GM21786 (cell line): ENCODE measurements at regions not wholly inside any gene's neighbourhood (a gene's known extent, or its start where the extent isn't known, plus 50 kb on each side); places are given as distances from the start of the nearest gene placed in this dataset.
"Not testable (repeated sequence)": the region's sequence is repeated elsewhere in the genome, so short reads cannot be mapped to it uniquely, and the experiment has no call there.

Experiments used
- ATAC-seq: cut with Tn5 transposase; IDR thresholded peaks from one replicate; pipeline ENCODE4 v1.9.1; 2021; ENCODE audit not compliant: unreplicated experiment

DNA sequence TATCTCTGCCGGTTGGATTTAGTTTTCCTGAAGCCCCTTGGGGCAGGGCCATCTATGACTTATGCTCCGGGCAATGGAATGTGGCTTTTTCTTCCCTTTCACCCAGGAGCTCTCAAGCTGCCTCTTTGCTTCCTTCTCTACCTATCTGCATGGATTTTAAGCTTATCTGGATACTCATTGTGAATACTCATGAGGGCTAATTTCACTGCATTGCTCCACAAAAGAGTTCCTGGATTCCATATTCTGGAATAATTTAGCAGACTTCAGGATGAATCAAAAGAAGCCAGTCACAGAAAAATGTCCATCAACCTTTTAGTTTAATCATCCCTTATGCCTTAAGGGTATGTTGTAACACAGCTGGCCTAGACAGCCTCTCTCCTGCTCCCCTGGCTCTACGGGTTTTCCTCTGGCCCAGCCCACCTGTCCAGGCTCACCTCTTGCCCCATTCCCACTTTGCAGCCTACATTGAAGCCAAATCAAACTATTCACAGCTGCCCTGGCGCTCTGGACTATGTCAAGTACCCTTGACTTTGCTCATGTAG lies 122.8 kb upstream of the RMDN2 start:
- no peak for ATAC-seq

DNA sequence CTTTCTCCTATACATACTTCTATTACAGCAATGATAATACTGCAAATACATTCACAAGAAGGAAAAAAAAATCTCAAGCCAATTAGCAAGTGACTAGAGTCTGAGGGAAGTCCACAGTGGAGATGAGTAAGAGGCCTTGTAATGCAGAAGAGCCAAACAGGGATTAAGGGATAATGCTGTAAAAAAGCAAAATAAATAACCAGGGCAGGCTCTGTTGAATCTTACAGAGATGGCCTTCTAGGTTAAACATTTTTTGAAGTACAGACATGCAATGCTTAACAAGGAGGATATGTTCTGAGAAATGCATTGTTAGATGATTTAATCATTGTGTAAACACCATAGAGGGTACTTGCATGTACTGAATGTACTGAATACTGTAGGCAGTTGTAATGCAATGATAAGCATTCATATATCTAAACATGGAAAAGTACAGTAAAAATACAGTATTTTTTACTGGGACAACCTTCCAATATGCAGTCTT lies 122.1 kb upstream of the RMDN2 start:
- ATAC-seq: no peak

DNA sequence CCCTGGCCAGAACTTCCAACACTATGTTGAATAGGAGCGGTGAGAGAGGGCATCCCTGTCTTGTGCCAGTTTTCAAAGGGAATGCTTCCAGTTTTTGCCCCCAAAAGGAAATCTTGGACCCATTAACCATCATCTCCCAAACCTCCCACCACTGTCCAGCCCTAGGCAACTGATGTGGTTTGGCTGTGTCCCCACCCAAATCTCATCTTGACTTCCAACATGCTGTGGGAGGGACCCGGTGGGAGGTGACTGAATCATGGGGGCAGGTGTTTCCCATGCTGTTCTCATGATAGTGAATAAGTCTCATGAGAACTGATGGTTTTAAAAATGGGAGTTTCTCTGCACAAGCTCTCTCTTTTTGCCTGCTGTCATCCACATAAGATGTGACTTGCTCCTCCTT lies 119.1 kb upstream of the RMDN2 start:
- not testable (repeated sequence) for ATAC-seq

DNA sequence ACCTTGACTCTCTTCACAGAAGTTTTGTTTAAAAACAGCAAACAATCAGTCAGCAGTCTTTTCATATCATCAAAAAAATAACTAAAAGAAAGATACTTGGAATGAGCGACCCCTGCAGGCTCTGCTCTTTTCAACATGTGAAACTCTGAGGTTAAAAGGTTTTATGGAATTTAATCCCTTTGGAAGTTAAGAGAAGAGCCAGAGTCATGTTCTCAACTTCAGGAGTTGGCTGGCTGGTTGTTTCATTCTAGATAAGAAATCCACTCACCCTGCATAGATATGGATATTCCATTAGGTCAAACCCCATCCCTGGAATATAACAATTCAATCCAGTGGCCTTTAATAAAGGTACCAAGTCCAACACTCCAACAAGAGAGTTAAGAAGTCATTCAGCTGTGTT lies 115.6 kb upstream of the RMDN2 start:
- ATAC-seq: no peak

DNA sequence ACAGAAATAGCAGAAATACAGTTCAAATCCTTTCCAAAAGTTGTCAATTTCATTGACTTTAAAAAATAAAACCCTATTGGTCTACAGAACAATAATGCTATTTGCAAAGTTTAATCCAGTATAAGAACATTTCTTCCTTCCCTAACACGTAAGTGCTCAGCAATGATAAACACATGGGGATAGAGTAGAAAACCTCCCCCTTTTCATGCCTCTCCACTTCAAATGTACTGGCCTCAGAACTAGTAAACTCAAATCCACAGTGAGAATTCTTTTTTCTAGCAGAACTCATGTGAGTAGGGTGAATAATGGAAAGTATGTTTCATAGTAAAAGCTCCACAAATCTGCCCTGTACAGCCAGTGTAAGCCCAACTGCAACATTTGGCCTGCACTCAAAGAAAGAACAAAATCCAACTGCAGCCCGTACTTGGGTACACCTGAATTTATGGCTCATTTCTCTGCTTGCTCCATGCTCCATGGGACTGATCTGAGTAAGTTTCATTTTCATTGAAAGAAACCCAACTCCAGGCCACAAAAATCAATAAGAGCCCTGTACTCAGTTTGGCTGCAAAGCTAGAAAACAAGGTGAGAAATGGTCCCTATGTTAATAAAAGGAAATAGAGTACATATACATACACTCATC lies 115.0 kb upstream of the RMDN2 start:
- no peak for ATAC-seq

DNA sequence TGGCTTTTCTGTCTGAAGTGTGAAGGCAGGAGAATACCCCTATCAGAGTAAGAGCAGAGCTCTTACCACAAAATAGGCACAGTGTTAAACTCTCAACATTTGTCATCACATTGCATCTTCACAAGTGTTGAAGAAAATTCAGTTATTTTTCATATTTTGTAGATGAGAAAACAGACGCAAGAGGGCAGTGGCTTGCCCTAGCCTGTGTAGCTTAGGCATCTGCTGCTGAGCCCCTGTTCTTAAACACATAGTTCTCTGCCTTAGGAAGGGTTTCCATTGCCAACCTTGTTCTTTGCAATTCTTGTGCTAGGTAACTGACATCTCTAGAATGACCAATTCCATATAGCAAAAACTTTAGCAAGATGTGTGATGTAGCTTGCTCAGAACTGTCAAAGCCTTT lies 112.7 kb upstream of the RMDN2 start:
- no peak for ATAC-seq

DNA sequence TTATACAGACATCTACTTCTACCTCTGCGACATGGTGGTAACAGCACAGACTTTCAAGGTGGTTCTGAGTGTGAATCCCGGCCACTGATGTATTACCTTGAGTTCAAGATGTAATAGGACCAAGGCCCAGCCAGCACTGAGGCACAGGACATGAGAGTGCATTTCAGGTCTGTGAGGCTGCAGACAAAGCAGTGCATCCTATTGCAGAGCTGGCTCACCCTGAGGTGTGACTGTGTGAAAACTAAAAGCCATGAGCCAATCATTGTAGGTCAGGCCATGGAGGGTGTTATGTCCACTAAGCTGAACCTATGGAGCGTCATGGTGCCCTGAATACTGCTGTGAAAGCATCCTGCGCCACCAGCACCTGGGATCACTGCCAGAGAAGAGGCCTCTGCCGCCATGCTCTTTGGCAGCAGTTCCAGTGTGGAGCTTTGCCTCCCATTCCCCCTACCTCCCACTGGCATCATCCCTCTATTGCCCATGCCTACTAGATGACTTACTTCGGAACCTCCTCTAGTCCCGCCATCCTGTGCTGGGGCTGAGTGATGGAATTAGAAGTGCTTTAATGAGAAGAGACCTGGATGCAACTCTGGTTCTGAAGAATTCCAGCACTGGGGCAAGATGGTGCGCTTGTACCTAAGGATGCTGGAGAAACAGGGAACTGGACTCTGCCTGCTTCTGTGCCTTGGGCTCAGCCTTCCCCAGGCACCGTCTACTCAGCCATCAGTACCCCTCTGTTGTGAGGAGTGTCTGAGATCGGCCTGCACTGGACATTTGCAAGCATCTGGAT lies 112.0 kb upstream of the RMDN2 start:
- no peak for ATAC-seq

DNA sequence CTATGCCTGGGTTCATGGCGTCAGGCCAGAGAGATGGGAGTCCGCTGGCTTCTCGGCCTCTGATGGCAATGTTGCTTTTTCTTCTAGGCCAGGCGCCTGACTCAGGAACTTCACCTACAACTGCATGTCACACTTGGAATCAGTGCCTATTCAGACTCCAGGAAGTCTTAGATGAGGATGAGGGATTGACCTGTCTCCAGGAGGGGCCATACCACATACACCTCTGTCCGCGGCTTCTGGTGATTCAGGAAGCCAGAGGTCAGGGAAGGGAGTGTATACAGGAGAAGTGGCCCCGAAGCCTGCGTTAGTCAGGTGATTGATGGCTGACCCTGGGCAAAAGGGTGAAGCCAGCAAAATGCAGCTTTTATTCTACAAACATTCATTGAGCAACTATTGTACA lies 109.1 kb upstream of the RMDN2 start:
- no peak for ATAC-seq

DNA sequence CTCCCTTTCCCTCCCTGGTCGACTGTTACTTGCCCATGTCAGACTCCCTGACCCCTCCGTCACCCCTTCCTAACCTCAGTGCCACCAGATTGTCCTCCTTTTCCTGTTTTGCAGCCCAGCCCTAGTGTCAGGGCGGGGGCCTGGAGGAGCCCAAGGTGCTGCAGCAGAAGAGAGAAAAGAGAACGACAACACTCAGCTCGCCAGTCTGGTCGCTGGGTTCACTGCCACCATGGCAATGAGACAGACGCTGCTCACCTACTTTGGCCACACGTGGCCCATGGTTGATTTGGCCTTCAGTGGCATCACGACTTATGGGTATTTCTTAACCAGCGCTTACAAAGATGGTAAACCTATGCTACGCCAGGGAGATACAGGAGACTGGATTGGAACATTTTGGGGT lies 108.4 kb upstream of the RMDN2 start:
- ATAC-seq: no peak

DNA sequence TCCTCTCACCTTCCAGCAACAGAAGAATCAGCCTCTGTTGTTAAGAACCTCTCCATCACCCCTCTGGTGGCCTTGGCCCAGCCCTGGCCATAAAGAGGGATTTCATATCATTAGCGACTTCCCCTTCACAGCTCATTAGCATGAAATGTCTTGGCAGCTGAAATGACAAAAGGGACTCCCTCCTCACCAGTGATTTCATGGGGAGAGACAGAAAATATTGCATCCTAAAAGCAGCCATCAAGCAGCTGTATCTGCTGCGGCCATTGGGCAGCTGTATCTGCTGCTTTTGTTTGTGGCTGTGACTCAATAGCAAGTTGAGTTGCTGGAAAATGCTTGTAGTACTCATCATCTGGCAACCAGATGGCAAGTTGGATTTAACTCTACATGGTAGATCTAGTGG lies 105.9 kb upstream of the RMDN2 start:
- no peak for ATAC-seq

DNA sequence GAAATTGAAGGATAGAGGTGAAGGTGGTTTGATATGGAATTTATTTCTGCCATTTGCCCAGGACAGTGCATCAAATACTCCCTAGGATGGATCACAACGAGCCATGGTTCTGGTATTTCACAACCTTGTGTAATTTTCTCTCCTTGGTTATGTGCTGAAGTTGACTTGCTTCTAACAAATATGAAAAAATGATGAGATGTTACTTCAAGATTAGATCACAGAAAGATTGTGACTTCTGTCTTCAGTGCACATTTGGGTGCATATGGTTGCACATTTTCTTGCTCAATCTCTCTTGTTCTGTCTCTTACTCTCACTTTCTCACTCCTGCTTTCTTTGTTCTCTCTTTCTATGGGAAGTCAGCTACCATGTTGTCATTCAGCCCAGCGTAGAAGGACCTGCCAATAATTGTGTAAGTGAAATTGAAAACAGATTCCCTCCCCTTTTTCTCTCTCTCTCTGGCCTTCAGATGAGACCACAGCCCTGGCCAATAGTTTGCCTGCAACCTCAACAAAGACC lies 104.6 kb upstream of the RMDN2 start:
- ATAC-seq: no peak

DNA sequence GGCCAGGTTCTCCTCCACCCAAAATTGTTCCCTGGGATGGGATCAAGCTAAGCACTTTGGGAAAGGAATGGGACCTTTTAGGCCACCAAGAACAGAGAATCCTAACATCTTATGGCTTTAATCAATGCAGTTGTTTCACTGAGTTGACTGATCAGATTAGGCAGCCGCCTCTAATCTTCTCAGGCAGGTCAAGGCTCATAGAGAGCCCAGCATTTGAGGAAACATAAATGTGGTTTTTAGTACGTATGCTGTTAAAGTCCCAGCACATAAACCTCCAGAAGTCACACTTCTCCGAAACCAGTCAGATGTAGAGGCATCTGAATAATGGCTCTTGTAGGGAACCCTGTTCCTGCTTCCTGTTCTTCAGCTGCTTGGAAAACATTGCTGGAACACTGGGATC lies 99.5 kb upstream of the RMDN2 start:
- ATAC-seq: no peak

DNA sequence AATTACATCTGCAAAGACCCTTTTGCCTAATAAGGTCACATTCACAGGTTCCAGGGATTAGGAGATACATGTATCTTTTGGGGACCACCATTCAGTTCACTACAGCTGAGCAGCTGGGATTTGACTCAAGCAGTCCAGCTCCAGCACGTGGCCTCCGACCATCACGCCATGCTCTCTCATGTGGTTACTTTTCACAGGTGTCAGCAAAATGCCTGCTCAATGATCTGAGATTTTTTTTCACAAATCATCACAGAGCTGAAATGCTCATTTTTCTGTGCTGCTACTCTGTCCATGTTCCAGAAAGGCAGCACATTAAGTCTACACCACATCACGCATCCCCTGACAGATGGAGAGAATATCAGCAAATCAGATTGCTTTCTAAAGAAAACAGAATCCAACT lies 98.5 kb upstream of the RMDN2 start:
- no peak for ATAC-seq

DNA sequence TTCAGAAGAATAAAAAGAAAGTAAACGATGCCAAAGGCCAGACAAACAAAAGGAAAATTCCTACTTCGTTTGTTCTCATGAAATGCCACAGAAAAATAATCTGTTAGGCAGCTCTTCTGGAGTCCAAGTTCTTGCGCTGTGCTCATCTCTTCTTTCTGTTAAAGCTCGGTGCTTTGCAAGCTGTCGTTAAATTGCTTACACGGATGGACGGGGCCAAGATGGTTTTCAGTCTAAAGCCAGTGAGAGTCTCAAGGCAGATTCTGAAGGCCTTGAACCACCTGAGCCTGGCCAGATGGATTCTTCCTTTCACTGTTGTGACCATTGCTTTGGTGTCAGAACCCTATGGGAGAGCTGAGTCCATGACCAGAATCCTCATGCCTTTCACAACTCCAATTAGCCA lies 97.6 kb upstream of the RMDN2 start:
- no peak for ATAC-seq

DNA sequence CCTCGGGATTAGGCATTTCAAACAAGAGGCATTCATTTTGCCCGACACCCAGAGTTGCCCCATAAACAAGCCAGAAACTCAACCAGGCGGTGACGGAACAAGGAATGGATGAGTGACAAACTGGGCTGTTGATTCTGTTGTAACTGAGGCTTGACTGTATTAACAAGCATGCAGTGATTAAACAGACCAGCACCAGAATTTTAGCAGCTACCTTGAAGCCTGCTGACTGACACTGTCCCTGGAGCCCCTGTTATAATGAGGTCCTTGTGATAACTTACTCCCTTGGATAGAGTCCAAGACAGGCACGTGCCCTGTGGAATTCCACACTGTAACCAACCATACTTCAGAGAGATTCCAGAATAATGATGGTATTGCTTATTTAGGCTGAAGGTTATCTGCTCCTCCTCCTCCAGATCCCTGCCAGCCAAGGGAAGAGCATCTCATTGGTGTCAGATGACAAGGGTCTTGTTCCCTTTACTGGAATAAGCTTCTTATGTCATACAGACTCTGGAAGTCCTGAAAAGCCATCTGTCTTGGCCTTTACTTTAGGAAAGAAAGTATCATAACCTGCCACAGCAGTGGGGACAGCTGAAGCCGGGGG lies 97.1 kb upstream of the RMDN2 start:
- no peak for ATAC-seq

DNA sequence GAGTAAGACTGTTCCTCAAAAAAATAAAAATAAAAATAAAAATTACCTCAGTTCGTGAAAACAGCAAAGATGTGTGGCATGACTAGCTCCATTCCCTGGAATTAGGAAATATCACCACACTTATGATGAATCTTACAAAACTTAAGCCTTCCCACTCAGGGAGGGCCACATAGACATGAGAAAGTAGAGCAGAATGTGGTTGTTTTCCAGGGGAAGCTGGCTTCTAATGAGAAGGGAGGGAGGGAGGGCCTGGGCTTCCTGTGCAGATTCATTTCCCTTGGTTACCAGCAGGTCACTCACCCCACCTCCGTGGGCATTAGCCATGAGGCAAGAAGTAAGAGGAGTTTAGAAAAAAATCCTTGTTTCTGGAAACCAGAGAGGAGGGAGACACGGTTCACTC lies 95.9 kb upstream of the RMDN2 start:
- no peak for ATAC-seq

DNA sequence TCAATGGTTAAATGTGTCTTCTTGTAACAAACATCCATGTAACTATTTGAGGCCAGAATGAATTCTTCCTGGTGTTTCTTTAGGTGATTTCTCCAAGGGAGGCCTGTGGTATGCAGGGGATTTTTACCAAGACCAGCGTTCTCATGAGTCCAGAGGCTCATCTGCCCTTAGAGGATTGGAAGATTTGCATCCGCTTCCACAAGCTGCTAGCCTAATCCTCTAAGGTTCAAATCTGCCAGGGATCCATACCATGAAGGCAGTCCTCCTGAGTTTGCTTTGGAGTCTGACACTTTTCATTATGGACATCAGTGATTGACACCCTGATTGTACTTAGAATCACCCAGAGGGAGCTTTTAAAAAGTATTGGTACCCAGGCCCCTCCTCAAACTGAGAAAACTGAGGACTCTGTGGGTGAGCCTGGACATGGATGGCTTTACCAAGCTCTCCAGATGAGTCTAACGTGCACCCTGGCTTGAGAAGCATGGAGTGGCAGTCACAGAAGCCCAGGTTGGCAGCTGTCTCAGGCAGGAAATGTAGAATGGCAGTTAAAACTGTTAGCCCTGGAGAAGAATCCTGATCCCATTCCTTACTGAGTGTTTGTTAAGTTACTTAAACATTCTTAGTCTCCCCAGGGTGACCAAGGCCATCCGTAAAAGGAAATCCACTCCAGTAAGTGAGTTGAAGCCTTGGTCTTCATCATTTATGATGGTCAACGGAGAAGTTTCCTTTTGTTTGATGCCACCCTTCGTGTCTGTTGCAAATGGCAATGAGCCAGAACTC lies 95.3 kb upstream of the RMDN2 start:
- no peak for ATAC-seq

DNA sequence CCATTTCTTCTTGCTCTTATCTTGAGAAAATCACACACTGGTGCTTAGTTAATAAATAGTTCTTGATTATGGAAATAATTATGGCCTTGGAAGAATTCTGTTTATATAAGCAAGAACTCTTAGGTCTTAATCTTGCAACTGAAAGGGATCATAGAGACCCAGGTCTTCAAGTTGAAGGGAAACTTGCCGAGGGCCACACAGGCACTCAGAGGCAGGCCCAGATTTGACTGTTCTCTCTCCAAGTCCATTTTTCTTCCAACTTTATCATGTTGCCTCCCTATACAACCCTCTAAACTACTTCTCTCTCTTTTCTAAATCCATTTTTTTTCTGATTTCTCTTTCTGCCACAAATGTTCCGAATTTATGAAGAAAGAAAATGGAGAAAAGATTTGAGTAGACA lies 94.5 kb upstream of the RMDN2 start:
- no peak for ATAC-seq

DNA sequence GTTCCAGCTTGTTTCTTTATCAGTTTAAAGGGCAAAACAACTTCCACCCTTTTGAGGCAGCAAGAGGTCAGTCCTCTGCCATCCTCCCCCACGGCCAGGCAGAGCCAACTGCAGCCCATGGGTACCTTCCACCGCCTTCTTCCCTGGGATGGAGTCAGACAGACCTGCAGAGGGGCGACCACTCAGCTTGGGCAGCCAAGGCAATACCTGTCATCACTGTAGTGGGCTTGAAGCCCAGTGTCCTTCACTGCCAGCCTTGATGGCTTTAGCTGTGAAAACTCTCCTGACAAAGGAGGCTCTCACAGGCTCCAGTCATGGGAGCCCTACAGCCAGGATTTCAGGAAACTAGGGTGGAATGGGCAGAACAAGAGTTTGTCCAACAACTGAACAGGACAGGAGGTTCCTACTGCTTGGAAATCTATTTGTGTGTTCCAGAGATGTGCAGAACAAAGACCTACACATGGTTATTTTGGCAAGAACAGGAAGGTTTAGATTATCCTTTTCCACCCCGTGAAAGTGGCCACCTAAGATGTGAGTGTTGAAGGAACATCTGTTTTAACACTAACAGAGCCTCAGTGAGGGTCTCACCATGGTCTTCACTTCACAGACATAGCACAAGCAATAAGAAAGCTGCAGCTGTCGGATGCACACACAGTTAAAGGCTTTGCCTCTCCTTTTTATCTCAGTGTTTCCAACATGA lies 93.9 kb upstream of the RMDN2 start:
- ATAC-seq: no peak

DNA sequence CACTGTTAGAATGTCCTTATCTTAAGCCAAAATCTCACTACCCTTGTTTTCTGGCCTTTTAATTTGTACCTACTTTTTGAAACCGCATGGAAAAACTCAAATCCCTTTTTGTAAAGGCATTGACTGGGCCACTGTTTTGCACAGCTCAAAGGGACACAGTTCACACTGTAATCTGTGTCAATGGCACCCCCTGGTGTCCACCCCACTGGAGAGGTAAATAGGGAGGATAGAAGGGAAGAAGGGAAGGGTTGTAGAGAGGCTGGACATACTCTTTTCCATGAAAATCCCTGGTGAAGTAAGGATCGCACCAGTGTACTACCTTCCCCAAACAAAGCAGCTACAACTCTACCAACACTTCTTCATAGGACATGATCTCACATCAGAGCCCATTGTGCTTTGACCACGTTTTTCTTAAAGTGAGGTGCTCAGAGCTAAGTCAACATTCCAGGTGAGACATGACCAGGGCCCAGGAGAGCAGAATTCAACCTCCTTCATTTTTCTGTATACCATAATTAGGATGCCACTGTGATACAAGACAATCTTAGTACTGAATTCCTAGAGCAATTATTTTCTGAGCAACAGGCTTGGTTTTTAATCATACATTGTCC lies 92.4 kb upstream of the RMDN2 start:
- ATAC-seq: peak; percentile 74
